Loucy (cell line): ENCODE measurements at regions not wholly inside any gene's neighbourhood (a gene's known extent, or its start where the extent isn't known, plus 50 kb on each side); places are given as distances from the start of the nearest gene placed in this dataset.

Source experiments
- H2AFZ ChIP-seq: fragments of 200-600 bp; sonication (generic); 2 replicates; pipeline ENCODE4 v1.6.0; 2016; ENCODE audit warnings: antibody characterized with exemption, mild to moderate bottlenecking, low read length, moderate library complexity
- H3F3A ChIP-seq: fragments of 200-600 bp; 2 replicates; pipeline ENCODE4 v1.6.0; 2016; ENCODE audit warnings: antibody characterized with exemption, low read depth, mild to moderate bottlenecking
- H3K27me3 ChIP-seq: fragments of 200-600 bp; sonication (generic); 2 replicates; pipeline ENCODE4 v1.6.1; 2014; ENCODE audit warnings: low read length, mild to moderate bottlenecking; ENCODE audit not compliant: insufficient read depth, poor library complexity, severe bottlenecking
- H3K36me3 ChIP-seq: fragments of 200-600 bp; sonication (generic); 2 replicates; pipeline ENCODE4 v1.6.1; 2016; ENCODE audit warnings: low read length; ENCODE audit not compliant: insufficient read depth
- H3K4me1 ChIP-seq: fragments of 200-600 bp; sonication (generic); 2 replicates; pipeline ENCODE4 v1.5.1; 2014; ENCODE audit warnings: low read length, mild to moderate bottlenecking; ENCODE audit not compliant: insufficient read depth, poor library complexity, severe bottlenecking
- H3K4me2 ChIP-seq: fragments of 200-600 bp; sonication (generic); 2 replicates; pipeline ENCODE4 v1.6.0; 2014; ENCODE audit warnings: antibody characterized with exemption, low read length, low read depth, mild to moderate bottlenecking; ENCODE audit not compliant: poor library complexity, severe bottlenecking
- H3K4me3 ChIP-seq: fragments of 200-600 bp; sonication (generic); 2 replicates; pipeline ENCODE4 v1.5.1; 2014; ENCODE audit warnings: low read length, mild to moderate bottlenecking, mixed read lengths; ENCODE audit not compliant: poor library complexity, severe bottlenecking
- H3K79me2 ChIP-seq: fragments of 200-600 bp; sonication (generic); 2 replicates; pipeline ENCODE4 v1.6.1; 2014; ENCODE audit warnings: low read length; ENCODE audit not compliant: insufficient read depth
- H3K9ac ChIP-seq: fragments of 200-600 bp; sonication (generic); 2 replicates; pipeline ENCODE4 v1.6.0; 2014; ENCODE audit warnings: mild to moderate bottlenecking, low read depth, low read length, moderate library complexity; ENCODE audit not compliant: poor library complexity, severe bottlenecking
- H3K9me2 ChIP-seq: fragments of 200-600 bp; sonication (generic); replicated peaks from 2 replicates; pipeline ENCODE4 v1.6.1; 2016; ENCODE audit warnings: low read depth, low read length, mixed read lengths
- H3K9me3 ChIP-seq: fragments of 200-600 bp; sonication (generic); 2 replicates; pipeline ENCODE4 v1.6.1; 2014; ENCODE audit warnings: mild to moderate bottlenecking, antibody characterized with exemption, low read length, low read depth; ENCODE audit not compliant: insufficient read depth
- H4K20me1 ChIP-seq: fragments of 200-600 bp; sonication (generic); 2 replicates; pipeline ENCODE4 v1.6.0; 2014; ENCODE audit warnings: antibody characterized with exemption, low read length, mild to moderate bottlenecking; ENCODE audit not compliant: insufficient read depth, poor library complexity, severe bottlenecking
- CTCF ChIP-seq: fragments of 200-600 bp; sonication (generic); conservative IDR thresholded peaks from 2 replicates; pipeline ENCODE4 v1.5.1; 2014; ENCODE audit warnings: mild to moderate bottlenecking, antibody characterized with exemption, low read length
- EZH2phosphoT487 ChIP-seq: fragments of 200-600 bp; IDR thresholded peaks from 2 replicates; pipeline ENCODE4 v1.6.1; 2018; ENCODE audit warnings: antibody characterized with exemption, mild to moderate bottlenecking, moderate library complexity, borderline replicate concordance

- no peaks in the 10 kb centered on the region for H4K20me1 ChIP-seq
- no peak overlapping the region for H3K4me3 ChIP-seq
- H3K36me3 ChIP-seq: no peaks in the 10 kb centered on the region
- H3K9me2 ChIP-seq: no peaks in the 10 kb centered on the region
- H2AFZ ChIP-seq: no peak overlapping the region
- no peaks in the 10 kb centered on the region for H3F3A ChIP-seq
- H3K4me2 ChIP-seq: no peak overlapping the region
- peaks cover 4% of the 10 kb centered on the region for H3K4me1 ChIP-seq
- H3K9ac ChIP-seq: no peak overlapping the region
- no peaks in the 10 kb centered on the region for H3K9me3 ChIP-seq
- no peaks in the 10 kb centered on the region for H3K79me2 ChIP-seq
- H3K27me3 ChIP-seq: no peaks in the 10 kb centered on the region
- no peak for TF ChIP-seq CTCF
- TF ChIP-seq EZH2phosphoT487: no peak
Observed at GRCh38 chr2:175601969-175602368, 400.1 kb downstream of the LNPK start.

- H3K36me3 ChIP-seq: no peaks in the 10 kb centered on the region
- H3K4me2 ChIP-seq: no peak overlapping the region
- peaks cover 4% of the 10 kb centered on the region for H3K4me1 ChIP-seq
- no peak overlapping the region for H2AFZ ChIP-seq
- H3K79me2 ChIP-seq: no peaks in the 10 kb centered on the region
- no peak overlapping the region for H3K9ac ChIP-seq
- H3K9me3 ChIP-seq: no peaks in the 10 kb centered on the region
- no peaks in the 10 kb centered on the region for H3F3A ChIP-seq
- no peak overlapping the region for H3K4me3 ChIP-seq
- TF ChIP-seq EZH2phosphoT487 (no peak), CTCF (no peak)
- no peaks in the 10 kb centered on the region for H3K9me2 ChIP-seq
- no peaks in the 10 kb centered on the region for H4K20me1 ChIP-seq
- H3K27me3 ChIP-seq: no peaks in the 10 kb centered on the region
Observed at GRCh38 chr2:175599966-175600831, 401.9 kb downstream of the LNPK start.

GRCh38 chr2:175597286-175597685, 404.8 kb downstream of the LNPK start:
- no peaks in the 10 kb centered on the region for H3K9me2 ChIP-seq
- H3K36me3 ChIP-seq: no peaks in the 10 kb centered on the region
- no peaks in the 10 kb centered on the region for H4K20me1 ChIP-seq
- H3K4me2 ChIP-seq: no peak overlapping the region
- H3K9ac ChIP-seq: no peak overlapping the region
- H3K9me3 ChIP-seq: no peaks in the 10 kb centered on the region
- no peaks in the 10 kb centered on the region for H3K27me3 ChIP-seq
- H3K4me3 ChIP-seq: no peak overlapping the region
- TF ChIP-seq EZH2phosphoT487 (no peak), CTCF (no peak)
- no peak overlapping the region for H2AFZ ChIP-seq
- no peaks in the 10 kb centered on the region for H3K79me2 ChIP-seq
- no peaks in the 10 kb centered on the region for H3F3A ChIP-seq
- H3K4me1 ChIP-seq: peaks cover 4% of the 10 kb centered on the region
